GM23338 (cell line): ENCODE measurements at regions not wholly inside any gene's neighbourhood (a gene's known extent, or its start where the extent isn't known, plus 50 kb on each side); places are given as distances from the start of the nearest gene placed in this dataset.

Source experiments
- CREB1 ChIP-seq: fragments of 250-450 bp; sonication (Bioruptor Pico); IDR thresholded peaks from 2 replicates; pipeline ENCODE4 v1.5.0; 2020; ENCODE audit warnings: low read depth, mild to moderate bottlenecking, moderate library complexity
- CTCF ChIP-seq, 2 experiments: fragments of 200-600 bp in 1 of 2; sonication (generic) in 1 of 2; conservative IDR thresholded peaks; 2 replicates each; pipeline versions ENCODE4 v1.5.1 to v1.6.1; 2016 to 2017; ENCODE audit warnings: antibody characterized with exemption in 2 of 2, low read depth in 2 of 2, mild to moderate bottlenecking in 2 of 2, moderate library complexity in 1 of 2
- ETS1 ChIP-seq: IDR thresholded peaks from 2 replicates; pipeline ENCODE4 v1.6.1; 2016; ENCODE audit warnings: antibody characterized with exemption
- EZH2 ChIP-seq: fragments of 200-600 bp; sonication (generic); IDR thresholded peaks from one replicate; pipeline ENCODE4 v1.8.0; 2017; ENCODE audit warnings: antibody characterized with exemption, mild to moderate bottlenecking, low read depth; ENCODE audit not compliant: unreplicated experiment
- EZH2phosphoT487 ChIP-seq: fragments of 200-600 bp; sonication (generic); IDR thresholded peaks from one replicate; pipeline ENCODE4 v1.8.1; 2018; ENCODE audit warnings: antibody characterized with exemption; ENCODE audit not compliant: unreplicated experiment
- JUNB ChIP-seq: IDR thresholded peaks from one replicate; pipeline ENCODE4 v1.6.1; 2016; ENCODE audit warnings: antibody characterized with exemption; ENCODE audit not compliant: unreplicated experiment
- NANOG ChIP-seq: IDR thresholded peaks from 2 replicates; pipeline ENCODE4 v1.6.1; 2016; ENCODE audit warnings: antibody characterized with exemption, borderline replicate concordance
- POLR2AphosphoS5 ChIP-seq: IDR thresholded peaks from 2 replicates; pipeline ENCODE4 v1.6.1; 2016; ENCODE audit warnings: antibody characterized with exemption, low read depth
- REST ChIP-seq: IDR thresholded peaks from one replicate; pipeline ENCODE4 v1.6.1; 2018; ENCODE audit warnings: antibody characterized with exemption; ENCODE audit not compliant: unreplicated experiment
- STAT1 ChIP-seq: IDR thresholded peaks from one replicate; pipeline ENCODE4 v1.6.1; 2016; ENCODE audit warnings: antibody characterized with exemption; ENCODE audit not compliant: unreplicated experiment
- ZNF114 ChIP-seq: fragments of 250-450 bp; sonication (Bioruptor Pico); IDR thresholded peaks from 2 replicates; pipeline ENCODE4 v1.5.0; 2020; ENCODE audit warnings: mild to moderate bottlenecking, moderate library complexity
- ZNF331 ChIP-seq: fragments of 250-450 bp; sonication (Bioruptor Pico); IDR thresholded peaks from 2 replicates; pipeline ENCODE4 v1.5.0; 2020; ENCODE audit warnings: low read depth, mild to moderate bottlenecking, moderate library complexity
- ZNF462 ChIP-seq: fragments of 250-450 bp; sonication (Bioruptor Pico); IDR thresholded peaks from 2 replicates; pipeline ENCODE4 v1.5.0; 2020; ENCODE audit warnings: mild to moderate bottlenecking, moderate library complexity

- no peak for TF ChIP-seq CTCF (conservative IDR thresholded peaks at IDR 0.05; ENCODE audit: low read depth in 2 of 2)
- no peak for TF ChIP-seq EZH2
- TF ChIP-seq EZH2phosphoT487: no peak
- TF ChIP-seq REST: no peak
- TF ChIP-seq POLR2AphosphoS5: no peak
- TF ChIP-seq STAT1: no peak
- no peak for TF ChIP-seq JUNB
- no peak for TF ChIP-seq NANOG
- no peak for TF ChIP-seq CREB1 (CRISPR knock-in tag)
- TF ChIP-seq ETS1: no peak
- no peak for TF ChIP-seq ZNF462 (CRISPR knock-in tag)
- TF ChIP-seq ZNF114: no peak
- TF ChIP-seq ZNF331 (CRISPR knock-in tag): no peak
These were observed 73.2 kb upstream of the BCOR start for GRCh38 chrX:40170830-40171512.
